ENCODE measurements at regions not wholly inside any gene's neighbourhood (a gene's known extent, or its start where the extent isn't known, plus 50 kb on each side); places are given as distances from the start of the nearest gene placed in this dataset.

GRCh38 chr5:156134216-156134615 is 192.7 kb upstream of the SGCD start:
- DNase-seq (ENCODE audit: low read depth), result no peak

GRCh38 chr5:156135531-156135930 is 191.4 kb upstream of the SGCD start:
- no peak for DNase-seq (ENCODE audit: low read depth)

GRCh38 chr5:156137071-156137869 is 189.7 kb upstream of the SGCD start:
- DNase-seq (ENCODE audit: low read depth), result peak; percentile 35

GRCh38 chr5:156142867-156143266 is 184.1 kb upstream of the SGCD start:
- no peak for DNase-seq (ENCODE audit: low read depth)

- DNase-seq (ENCODE audit: low read depth), result no peak
Observed at GRCh38 chr5:156147261-156147943, 179.6 kb upstream of the SGCD start.

GRCh38 chr5:156147944-156148285 is 179.0 kb upstream of the SGCD start:
- DNase-seq (ENCODE audit: low read depth), result no peak

GRCh38 chr5:156148301-156148700 is 178.7 kb upstream of the SGCD start:
- DNase-seq (ENCODE audit: low read depth), result no peak

GRCh38 chr5:156149213-156149612 is 177.8 kb upstream of the SGCD start:
- no peak for DNase-seq (ENCODE audit: low read depth)

- no peak for DNase-seq (ENCODE audit: low read depth)
Observed at GRCh38 chr5:156153602-156154001, 173.4 kb upstream of the SGCD start.

GRCh38 chr5:156154757-156155156 is 172.2 kb upstream of the SGCD start:
- no peak for DNase-seq (ENCODE audit: low read depth)

- DNase-seq (ENCODE audit: low read depth), result peak; percentile 10
Observed at GRCh38 chr5:156155598-156155997, 171.4 kb upstream of the SGCD start.

- DNase-seq (ENCODE audit: low read depth), result no peak
Observed at GRCh38 chr5:156164306-156164705, 162.7 kb upstream of the SGCD start.

GRCh38 chr5:156169495-156169894 is 157.5 kb upstream of the SGCD start:
- no peak for DNase-seq (ENCODE audit: low read depth)

- DNase-seq (ENCODE audit: low read depth), result no peak
Observed at GRCh38 chr5:156170351-156170961, 156.5 kb upstream of the SGCD start.

GRCh38 chr5:156174225-156174624 is 152.7 kb upstream of the SGCD start:
- no peak for DNase-seq (ENCODE audit: low read depth)

GRCh38 chr5:156178117-156178516 is 148.8 kb upstream of the SGCD start:
- DNase-seq (ENCODE audit: low read depth), result no peak

- DNase-seq (ENCODE audit: low read depth), result no peak
Observed at GRCh38 chr5:156181656-156182055, 145.3 kb upstream of the SGCD start.

GRCh38 chr5:156182174-156182967 is 144.6 kb upstream of the SGCD start:
- DNase-seq (ENCODE audit: low read depth), result peak; percentile 27

GRCh38 chr5:156186760-156187159 is 140.2 kb upstream of the SGCD start:
- DNase-seq (ENCODE audit: low read depth), result no peak

GRCh38 chr5:156188016-156188415 is 138.9 kb upstream of the SGCD start:
- peak; percentile 26 for DNase-seq (ENCODE audit: low read depth)

- DNase-seq (ENCODE audit: low read depth), result no peak
Observed at GRCh38 chr5:156189628-156190027, 137.3 kb upstream of the SGCD start.

- DNase-seq (ENCODE audit: low read depth), result no peak
Observed at GRCh38 chr5:156191547-156191946, 135.4 kb upstream of the SGCD start.
